IMR-90 (cell line): ENCODE measurements at regions not wholly inside any gene's neighbourhood (a gene's known extent, or its start where the extent isn't known, plus 50 kb on each side); places are given as distances from the start of the nearest gene placed in this dataset.
A peak's percentile ranks its signal among the peaks of the same experiment; 100 is the strongest.

ENCODE experiments used
- ATAC-seq: fragments of 200-7000 bp; cut with Tn5 transposase; 2 replicates; pipeline ENCODE4 v1.9.1; 2020; ENCODE audit warnings: low read depth, mild to moderate bottlenecking, moderate library complexity
- BruUV-seq: library from RNA; stranded (reverse); fragments of 400-500 nt; replicated peaks from 2 replicates; lab custom pipeline; 2021; lab: Mats Ljungman, UMichigan
- CTCF ChIA-PET: fragments of 300-600 bp; formaldehyde crosslinking; extraction: SDS; loops from one replicate; lab custom pipeline; 2021; ENCODE audit warnings: antibody characterized with exemption; lab: Yijun Ruan, JAX
- POLR2A ChIA-PET: fragments of 300-600 bp; sonication (Branson Sonifier 250); formaldehyde crosslinking; loops from one replicate; lab custom pipeline; 2022; ENCODE audit warnings: antibody characterized with exemption; ENCODE audit not compliant: unreplicated experiment; lab: Charles Lee
- DNase-seq: peaks from one replicate; pipeline ENCODE4 v3.0.0; 2013
- H2AFZ ChIP-seq: replicated peaks from 2 replicates; pipeline ENCODE3; 2013; ENCODE audit warnings: low read length, mild to moderate bottlenecking; ENCODE audit not compliant: poor library complexity
- H2AK5ac ChIP-seq: 2 replicates; pipeline ENCODE4 v1.6.1; 2013; ENCODE audit warnings: low read depth, low read length, inconsistent platforms
- H2AK9ac ChIP-seq: replicated peaks from 2 replicates; pipeline ENCODE3; 2013; ENCODE audit warnings: mild to moderate bottlenecking, low read depth, low read length, moderate library complexity; ENCODE audit not compliant: poor library complexity
- H2BK120ac ChIP-seq: 2 replicates; pipeline ENCODE4 v1.6.1; 2013; ENCODE audit warnings: low read depth, low read length, inconsistent platforms
- H2BK15ac ChIP-seq: 3 replicates; pipeline ENCODE4 v1.6.1; 2013; ENCODE audit warnings: low read depth, low read length, inconsistent platforms
- H2BK20ac ChIP-seq: 2 replicates; pipeline ENCODE4 v1.6.1; 2013; ENCODE audit warnings: low read depth, mild to moderate bottlenecking, inconsistent platforms, low read length, moderate library complexity
- H2BK5ac ChIP-seq: 2 replicates; pipeline ENCODE4 v1.6.1; 2013; ENCODE audit warnings: mild to moderate bottlenecking, low read depth, low read length, inconsistent platforms; ENCODE audit not compliant: poor library complexity, severe bottlenecking
- H3K14ac ChIP-seq: replicated peaks from 2 replicates; pipeline ENCODE4 v1.6.1; 2013; ENCODE audit warnings: low read depth, low read length, inconsistent platforms
- H3K18ac ChIP-seq: 2 replicates; pipeline ENCODE4 v1.6.1; 2013; ENCODE audit warnings: low read depth, low read length, control low read depth
- H3K23ac ChIP-seq: 2 replicates; pipeline ENCODE4 v1.6.1; 2013; ENCODE audit warnings: low read depth, low read length, inconsistent platforms
- H3K27ac ChIP-seq: 2 replicates; pipeline ENCODE4 v1.5.1; 2013; ENCODE audit warnings: mild to moderate bottlenecking, control low read depth, low read length; ENCODE audit not compliant: insufficient read depth
- H3K27me3 ChIP-seq: 2 replicates; pipeline ENCODE4 v1.6.1; 2013; ENCODE audit warnings: low read length; ENCODE audit not compliant: control insufficient read depth, insufficient read depth
- H3K36me3 ChIP-seq: 2 replicates; pipeline ENCODE4 v1.6.1; 2013; ENCODE audit warnings: low read length, mixed read lengths; ENCODE audit not compliant: control insufficient read depth, insufficient read depth
- H3K4ac ChIP-seq: 2 replicates; pipeline ENCODE4 v1.6.1; 2013; ENCODE audit warnings: low read depth, low read length, inconsistent platforms
- H3K4me1 ChIP-seq: 2 replicates; pipeline ENCODE4 v1.6.1; 2013; ENCODE audit warnings: low read length, mixed read lengths; ENCODE audit not compliant: control insufficient read depth, insufficient read depth
- H3K4me2 ChIP-seq: 2 replicates; pipeline ENCODE4 v1.6.1; 2013; ENCODE audit warnings: low read depth, mild to moderate bottlenecking, control low read depth, low read length, moderate library complexity
- H3K4me3 ChIP-seq: 2 replicates; pipeline ENCODE4 v1.5.1; 2013; ENCODE audit warnings: low read depth, mild to moderate bottlenecking, control low read depth, low read length, moderate library complexity; ENCODE audit not compliant: insufficient read depth
- H3K56ac ChIP-seq: 2 replicates; pipeline ENCODE4 v1.6.1; 2013; ENCODE audit warnings: low read length, inconsistent platforms; ENCODE audit not compliant: insufficient read depth; ENCODE audit errors: extremely low read depth
- H3K79me1 ChIP-seq, 2 experiments: 2 replicates each; pipeline ENCODE4 v1.6.1; 2013; ENCODE audit warnings: low read length in 2 of 2, inconsistent platforms in 1 of 2, low read depth in 1 of 2
- H3K9ac ChIP-seq: 2 replicates; pipeline ENCODE4 v1.6.1; 2013; ENCODE audit warnings: low read depth, low read length, control low read depth
- H3K9me1 ChIP-seq: 2 replicates; pipeline ENCODE4 v1.6.1; 2013; ENCODE audit warnings: low read length, inconsistent platforms; ENCODE audit not compliant: insufficient read depth
- H3K9me3 ChIP-seq: 2 replicates; pipeline ENCODE4 v1.6.1; 2013; ENCODE audit warnings: low read length; ENCODE audit not compliant: control insufficient read depth, insufficient read depth
- H4K20me1 ChIP-seq: 2 replicates; pipeline ENCODE4 v1.6.1; 2013; ENCODE audit warnings: low read length, inconsistent platforms; ENCODE audit not compliant: insufficient read depth
- H4K5ac ChIP-seq: 2 replicates; pipeline ENCODE4 v1.6.1; 2013; ENCODE audit warnings: mild to moderate bottlenecking, low read depth, low read length, control low read depth
- H4K8ac ChIP-seq, 2 experiments: 2 replicates each; pipeline ENCODE4 v1.6.1; 2013; ENCODE audit warnings: low read depth in 2 of 2, low read length in 2 of 2, control low read depth in 1 of 2, inconsistent platforms in 1 of 2
- H4K91ac ChIP-seq: 2 replicates; pipeline ENCODE4 v1.6.1; 2013; ENCODE audit warnings: low read depth, low read length, inconsistent platforms; ENCODE audit not compliant: insufficient read depth
- BHLHE40 ChIP-seq: fragments of 150-350 bp; IDR thresholded peaks from 2 replicates; pipeline ENCODE4 v1.6.1; 2016; ENCODE audit warnings: mild to moderate bottlenecking, low read depth, low read length
- CEBPB ChIP-seq: IDR thresholded peaks from 2 replicates; pipeline ENCODE4 v1.6.1; 2012; ENCODE audit warnings: low read depth, low read length, improper control_type of control experiment
- FOS ChIP-seq: fragments of 150-350 bp; IDR thresholded peaks from 2 replicates; pipeline ENCODE4 v1.6.1; 2016; ENCODE audit warnings: low read depth, low read length
- MAZ ChIP-seq: IDR thresholded peaks from 2 replicates; pipeline ENCODE4 v1.6.1; 2012; ENCODE audit warnings: low read depth, mild to moderate bottlenecking, low read length, improper control_type of control experiment, moderate library complexity, borderline replicate concordance
- NFE2L2 ChIP-seq: fragments of 150-350 bp; IDR thresholded peaks from 2 replicates; pipeline ENCODE4 v1.6.1; 2016; ENCODE audit warnings: low read depth, mild to moderate bottlenecking, low read length
- POLR2A ChIP-seq: IDR thresholded peaks from 2 replicates; pipeline ENCODE4 v1.6.1; 2012; ENCODE audit warnings: mild to moderate bottlenecking, low read depth, low read length
- RCOR1 ChIP-seq: IDR thresholded peaks from 2 replicates; pipeline ENCODE4 v1.6.1; 2012; ENCODE audit warnings: mild to moderate bottlenecking, low read length, improper control_type of control experiment; ENCODE audit not compliant: insufficient replicate concordance
- RFX5 ChIP-seq: IDR thresholded peaks from 2 replicates; pipeline ENCODE4 v1.8.0; 2012; ENCODE audit warnings: low read depth, mild to moderate bottlenecking, low read length, moderate library complexity
- SMC3 ChIP-seq: fragments of 150-350 bp; IDR thresholded peaks from 2 replicates; pipeline ENCODE4 v1.6.1; 2016; ENCODE audit warnings: low read depth, mild to moderate bottlenecking, antibody characterized with exemption, low read length, moderate library complexity
- WGBS, 2 experiments: methylation state at CpG; one replicate each; pipeline versions ENCODE4 v1.1.5 to v1.1.7; 2013; ENCODE audit warnings: missing lambda C conversion rate in 2 of 2; ENCODE audit not compliant: insufficient read length in 1 of 2; ENCODE audit errors: extremely low coverage in 2 of 2; 5-methylcytosine and 5-hydroxymethylcytosine counted together
- dilution Hi-C: fragments of 300-500 bp; cut with HindIII; formaldehyde crosslinking; loops from one replicate; pipeline ENCODE4 v1.14.3; 2018; ENCODE audit warnings: low sequenced_read_pairs; ENCODE audit not compliant: unreplicated experiment
- in situ Hi-C: fragments of 300-500 bp; cut with MboI; formaldehyde crosslinking; loops from 3 replicates; pipeline ENCODE4 v1.14.3; 2019; ENCODE audit warnings: low sequenced_read_pairs, inconsistent platforms, mixed read lengths
- intact Hi-C: fragments of 100-400 bp; cut with micrococcal nuclease; formaldehyde crosslinking; loops from 2 replicates; pipeline ENCODE4 v1.10.0; 2022
- TF ChIP-seq, protein P1 (sequence below): fragments of 150-350 bp; IDR thresholded peaks from 2 replicates; pipeline ENCODE4 v1.6.1; 2017; ENCODE audit warnings: mild to moderate bottlenecking, antibody characterized with exemption, low read length, low read depth

DNA sequence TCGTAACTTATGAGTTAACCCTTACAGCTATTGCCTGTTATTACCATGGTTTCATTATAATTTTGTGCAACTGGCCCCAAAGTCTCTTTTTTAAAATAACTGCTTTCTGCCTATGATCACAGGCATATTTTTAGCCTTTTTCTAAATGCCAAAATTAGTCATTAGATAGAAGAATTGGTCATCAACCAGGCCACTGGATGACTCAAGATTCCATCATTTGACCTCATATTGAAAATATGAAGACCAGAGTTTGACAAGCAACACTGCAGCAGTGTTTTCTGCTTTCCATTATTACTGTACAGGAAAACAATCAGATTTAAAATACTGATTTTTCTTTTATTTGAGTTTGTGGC is 54.7 kb upstream of the OTOGL start:
- H3K4me2 ChIP-seq: peak overlapping the region; percentile 58; the same call in 1 of the 2 replicates
- H2AK5ac ChIP-seq: no peak overlapping the region
- H3K23ac ChIP-seq: peak overlapping the region; percentile 86; the same call in 1 of the 2 replicates
- H3K27ac ChIP-seq: no peak overlapping the region; the same call in 1 of the 2 replicates
- H3K79me1 ChIP-seq: no peaks in the 10 kb centered on the region; a peak in 1 of 4 replicates
- H3K9me1 ChIP-seq: peaks cover 2% of the 10 kb centered on the region
- 0 out of 2 replicates have a peak overlapping the region, but pooled peaks have one; percentile 35 for H3K56ac ChIP-seq
- intact Hi-C loops: loop anchor here (2.0 to 10.0 kb wide), 4 partner anchors 110 to 620 kb away; partner anchors contain the start of gene PPP1R12A
- in situ Hi-C loops: no loop called here
- H2AK9ac ChIP-seq: peak overlapping the region; percentile 47
- WGBS, 2 experiments: 0% methylated on average over 1 of the region's 1 CpG; no CpG with 5 or more reads in 1 of the 2 experiments
- ChIA-PET POLR2A (no interaction called here), CTCF (interaction anchor here (1.4 kb wide), 1 partner anchor 142 kb away, joined by 4 read pairs; no protein-coding TSS in a partner anchor)
- no peak overlapping the region for H2AFZ ChIP-seq
- DNase-seq (peak; percentile 94), ATAC-seq (peak; percentile 65)
- peak overlapping the region; percentile 66; the same call in 1 of the 2 replicates for H4K91ac ChIP-seq
- TF ChIP-seq RCOR1 (no peak), MAZ (no peak), POLR2A (no peak), FOS (peak; percentile 92), RFX5 (no peak), SMC3 (no peak), CEBPB (peak; percentile 63), BHLHE40 (no peak), NFE2L2 (no peak)
- TF ChIP-seq, protein P1, sequence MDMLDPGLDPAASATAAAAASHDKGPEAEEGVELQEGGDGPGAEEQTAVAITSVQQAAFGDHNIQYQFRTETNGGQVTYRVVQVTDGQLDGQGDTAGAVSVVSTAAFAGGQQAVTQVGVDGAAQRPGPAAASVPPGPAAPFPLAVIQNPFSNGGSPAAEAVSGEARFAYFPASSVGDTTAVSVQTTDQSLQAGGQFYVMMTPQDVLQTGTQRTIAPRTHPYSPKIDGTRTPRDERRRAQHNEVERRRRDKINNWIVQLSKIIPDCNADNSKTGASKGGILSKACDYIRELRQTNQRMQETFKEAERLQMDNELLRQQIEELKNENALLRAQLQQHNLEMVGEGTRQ: no peak
- peak overlapping the region; percentile 96 for H2BK5ac ChIP-seq
- H3K4me1 ChIP-seq: peaks cover 4% of the 10 kb centered on the region; the same call in 1 of the 2 replicates
- H3K14ac ChIP-seq: peak overlapping the region; percentile 94
- peak overlapping the region in 1 of 2 experiments; percentile 79; a peak in 2 of 4 replicates for H4K8ac ChIP-seq
- dilution Hi-C loops: no loop called here
- H3K36me3 ChIP-seq: no peaks in the 10 kb centered on the region
- H3K4ac ChIP-seq: peak overlapping the region; percentile 92
- H2BK15ac ChIP-seq: peak overlapping the region; percentile 76; the same call in 1 of the 3 replicates
- H4K5ac ChIP-seq: peak overlapping the region; percentile 39; the same call in 1 of the 2 replicates
- H4K20me1 ChIP-seq: no peaks in the 10 kb centered on the region
- no peak overlapping the region for H3K4me3 ChIP-seq
- no peak overlapping the region for H3K9ac ChIP-seq
- H3K9me3 ChIP-seq: no peaks in the 10 kb centered on the region
- no TSS peak for BruUV-seq
- no peaks in the 10 kb centered on the region for H3K27me3 ChIP-seq
- peak overlapping the region; percentile 82; the same call in 1 of the 2 replicates for H3K18ac ChIP-seq
- H2BK120ac ChIP-seq: peak overlapping the region; percentile 95
- peak overlapping the region; percentile 94 for H2BK20ac ChIP-seq
